H1 (cell line): ENCODE measurements at regions not wholly inside any gene's neighbourhood (a gene's known extent, or its start where the extent isn't known, plus 50 kb on each side); places are given as distances from the start of the nearest gene placed in this dataset.

ENCODE experiments used
- CTCF ChIA-PET: fragments of 300-600 bp; sonication (Branson Sonifier 250); formaldehyde crosslinking; loops from one replicate; lab custom pipeline; 2021; ENCODE audit not compliant: partially characterized antibody; lab: Charles Lee
- POLR2A ChIA-PET: fragments of 300-600 bp; sonication (Branson Sonifier 250); formaldehyde crosslinking; loops from one replicate; lab custom pipeline; 2021; ENCODE audit warnings: inconsistent platforms; ENCODE audit not compliant: partially characterized antibody; lab: Charles Lee
- DNase-seq, 2 experiments: peaks; one replicate each; pipeline versions ENCODE4 v3.0.0 to v3.0.0-alpha.2; 2010 to 2022; ENCODE audit warnings: low spot score in 2 of 2, low read depth in 1 of 2, mixed read lengths in 1 of 2
- FAIRE-seq: peaks from 2 replicates; lab custom pipeline; 2011; peaks lifted over from hg19 to GRCh38; lab: Jason Lieb, UNC
- H2AFZ ChIP-seq: 2 replicates; pipeline ENCODE4 v1.8.1; 2012; ENCODE audit warnings: low read length, inconsistent platforms
- H2AK5ac ChIP-seq: 2 replicates; pipeline ENCODE4 v1.6.1; 2013; ENCODE audit warnings: low read depth, low read length
- H2BK120ac ChIP-seq: replicated peaks from 2 replicates; pipeline ENCODE3; 2013; ENCODE audit warnings: low read depth, low read length, inconsistent platforms
- H2BK12ac ChIP-seq: 2 replicates; pipeline ENCODE4 v1.6.1; 2013; ENCODE audit warnings: low read depth, low read length
- H2BK15ac ChIP-seq: 2 replicates; pipeline ENCODE4 v1.6.1; 2013; ENCODE audit warnings: low read length
- H2BK20ac ChIP-seq: 2 replicates; pipeline ENCODE4 v1.6.1; 2013; ENCODE audit warnings: low read length
- H2BK5ac ChIP-seq: 2 replicates; pipeline ENCODE4 v1.6.1; 2013; ENCODE audit warnings: low read depth, low read length
- H3K14ac ChIP-seq: 2 replicates; pipeline ENCODE4 v1.6.1; 2013; ENCODE audit warnings: inconsistent platforms; ENCODE audit not compliant: insufficient read length
- H3K18ac ChIP-seq: 2 replicates; pipeline ENCODE4 v1.6.1; 2013; ENCODE audit warnings: low read length; ENCODE audit errors: extremely low read depth
- H3K23ac ChIP-seq: 2 replicates; pipeline ENCODE4 v1.6.1; 2013; ENCODE audit warnings: inconsistent platforms; ENCODE audit not compliant: insufficient read length
- H3K23me2 ChIP-seq: 2 replicates; pipeline ENCODE4 v1.6.1; 2013; ENCODE audit warnings: low read depth, low read length
- H3K27ac ChIP-seq: 2 replicates; pipeline ENCODE4 v1.6.1; 2011; ENCODE audit warnings: low read depth, low read length, inconsistent platforms
- H3K27me3 ChIP-seq, 4 experiments: replicated peaks in 1 of 4; 1 replicate in 1 of 4; 2 replicates in 3 of 4; pipeline versions ENCODE4 v1.6.1 to v1.8.1; 2011 to 2013; ENCODE audit warnings: low read length in 3 of 4, mild to moderate bottlenecking in 3 of 4, inconsistent platforms in 2 of 4, mixed read lengths in 2 of 4, moderate library complexity in 1 of 4; ENCODE audit not compliant: control insufficient read depth in 3 of 4, insufficient read depth in 3 of 4; ENCODE audit errors: extremely low read depth in 1 of 4
- H3K36me3 ChIP-seq, 4 experiments: 2 replicates each; pipeline versions ENCODE4 v1.6.1 to v1.8.1; 2011 to 2013; ENCODE audit warnings: mild to moderate bottlenecking in 4 of 4, low read length in 3 of 4, moderate library complexity in 2 of 4, control low read depth in 1 of 4, inconsistent platforms in 1 of 4; ENCODE audit not compliant: insufficient read depth in 4 of 4, control insufficient read depth in 2 of 4
- H3K4ac ChIP-seq: replicated peaks from 2 replicates; pipeline ENCODE3; 2013; ENCODE audit warnings: low read length, low read depth, mixed read lengths, inconsistent platforms; ENCODE audit not compliant: insufficient read length
- H3K4me1 ChIP-seq, 4 experiments: replicated peaks in 1 of 4; 1 replicate in 1 of 4; 2 replicates in 3 of 4; pipeline versions ENCODE4 v1.6.1 to v1.8.1; 2011 to 2013; ENCODE audit warnings: low read length in 3 of 4, inconsistent platforms in 2 of 4, mixed read lengths in 1 of 4; ENCODE audit not compliant: insufficient read depth in 4 of 4, control insufficient read depth in 3 of 4
- H3K4me2 ChIP-seq, 2 experiments: 2 replicates each; pipeline versions ENCODE4 v1.6.1 to v1.8.1; 2011 to 2013; ENCODE audit warnings: low read depth in 2 of 2, low read length in 2 of 2, control low read depth in 1 of 2, inconsistent platforms in 1 of 2, mild to moderate bottlenecking in 1 of 2; ENCODE audit not compliant: insufficient read depth in 1 of 2
- H3K4me3 ChIP-seq, 4 experiments: fragments of 200-600, 300-600 bp in 1 of 4; sonication (generic), shearing (Covaris generic), sonication (Bioruptor Twin) in 1 of 4; 2 replicates each; pipeline versions ENCODE4 v1.5.1 to v1.8.1; 2011 to 2016; ENCODE audit warnings: low read length in 4 of 4, low read depth in 3 of 4, control low read depth in 2 of 4, inconsistent platforms in 2 of 4, mild to moderate bottlenecking in 2 of 4, mixed read lengths in 1 of 4, moderate library complexity in 1 of 4; ENCODE audit not compliant: insufficient read depth in 2 of 4; ENCODE audit errors: extremely low read depth in 1 of 4
- H3K56ac ChIP-seq: replicated peaks from 2 replicates; pipeline ENCODE3; 2013; ENCODE audit warnings: low read depth, mild to moderate bottlenecking, mixed read lengths, low read length, inconsistent platforms; ENCODE audit not compliant: insufficient read length
- H3K79me1 ChIP-seq: 2 replicates; pipeline ENCODE4 v1.6.1; 2013; ENCODE audit warnings: low read depth, low read length, control low read depth
- H3K79me2 ChIP-seq, 2 experiments: 2 replicates each; pipeline versions ENCODE4 v1.6.1 to v1.8.1; 2012 to 2013; ENCODE audit warnings: low read length in 2 of 2, mild to moderate bottlenecking in 2 of 2, inconsistent platforms in 1 of 2; ENCODE audit not compliant: insufficient read depth in 2 of 2, control insufficient read depth in 1 of 2
- H3K9ac ChIP-seq, 4 experiments: replicated peaks in 1 of 4; 1 replicate in 1 of 4; 2 replicates in 3 of 4; pipeline versions ENCODE4 v1.6.1 to v1.8.1; 2011 to 2013; ENCODE audit warnings: low read depth in 3 of 4, low read length in 3 of 4, control low read depth in 2 of 4, mild to moderate bottlenecking in 2 of 4, moderate library complexity in 2 of 4, inconsistent platforms in 1 of 4; ENCODE audit errors: extremely low read depth in 1 of 4
- H3K9me3 ChIP-seq, 2 experiments: 2 replicates each; pipeline versions ENCODE4 v1.6.1 to v1.8.1; 2012 to 2013; ENCODE audit warnings: mild to moderate bottlenecking in 2 of 2, moderate library complexity in 2 of 2, control low read depth in 1 of 2, inconsistent platforms in 1 of 2, low read depth in 1 of 2, low read length in 1 of 2, mixed read lengths in 1 of 2; ENCODE audit not compliant: insufficient read depth in 2 of 2
- H4K20me1 ChIP-seq, 2 experiments: replicated peaks in 1 of 2; 2 replicates each; pipeline versions ENCODE3 to v1.8.1; 2011 to 2013; ENCODE audit warnings: inconsistent platforms in 2 of 2, low read length in 2 of 2, mild to moderate bottlenecking in 1 of 2; ENCODE audit not compliant: insufficient read depth in 2 of 2, control insufficient read depth in 1 of 2
- H4K5ac ChIP-seq: 2 replicates; pipeline ENCODE4 v1.6.1; 2013; ENCODE audit warnings: low read length, low read depth, mixed read lengths, inconsistent platforms; ENCODE audit not compliant: insufficient read length
- H4K8ac ChIP-seq: 2 replicates; pipeline ENCODE4 v1.8.0; 2013; ENCODE audit warnings: mild to moderate bottlenecking, moderate library complexity, low read length, inconsistent platforms; ENCODE audit not compliant: insufficient read depth; ENCODE audit errors: extremely low read depth
- H4K91ac ChIP-seq: replicated peaks from 2 replicates; pipeline ENCODE3; 2013; ENCODE audit warnings: low read length, mixed read lengths, inconsistent platforms; ENCODE audit not compliant: insufficient read length
- BCL11A ChIP-seq, 2 experiments: IDR thresholded peaks; one replicate each; pipeline ENCODE4 v1.6.1; 2011; ENCODE audit warnings: low read depth in 2 of 2, low read length in 2 of 2, mild to moderate bottlenecking in 2 of 2
- CBX8 ChIP-seq: fragments of 300-800, 300-1000 bp; sonication (generic); IDR thresholded peaks from 2 replicates; pipeline ENCODE4 v1.7.1; 2016; ENCODE audit warnings: low read depth, low read length, borderline replicate concordance
- CTBP2 ChIP-seq: IDR thresholded peaks from 2 replicates; pipeline ENCODE4 v1.7.0; 2011; ENCODE audit warnings: borderline replicate concordance, mild to moderate bottlenecking, moderate library complexity, mixed read lengths, low read length; ENCODE audit not compliant: insufficient read depth, insufficient read length
- EZH2 ChIP-seq: fragments of 200-600 bp; sonication (generic); IDR thresholded peaks from 2 replicates; pipeline ENCODE4 v1.7.1; 2012; ENCODE audit warnings: low read depth, mild to moderate bottlenecking, moderate library complexity, low read length, inconsistent platforms; ENCODE audit not compliant: severe bottlenecking
- JUN ChIP-seq: IDR thresholded peaks from 2 replicates; pipeline ENCODE4 v1.6.1; 2011; ENCODE audit warnings: low read depth, mild to moderate bottlenecking, improper control_type of control experiment, low read length
- POLR2A ChIP-seq, 2 experiments: IDR thresholded peaks; 1 replicate in 1 of 2; 2 replicates in 1 of 2; pipeline ENCODE4 v1.6.1; 2011; ENCODE audit warnings: low read depth in 2 of 2, low read length in 2 of 2, mild to moderate bottlenecking in 2 of 2; ENCODE audit errors: control extremely low read depth in 1 of 2
- SUZ12 ChIP-seq: fragments of 200-600 bp; sonication (generic); IDR thresholded peaks from 2 replicates; pipeline ENCODE4 v1.6.1; 2012; ENCODE audit warnings: mild to moderate bottlenecking, inconsistent platforms, low read length, moderate library complexity, mixed read lengths
- TAF1 ChIP-seq: IDR thresholded peaks from 2 replicates; pipeline ENCODE4 v1.6.1; 2011; ENCODE audit warnings: mild to moderate bottlenecking, low read depth, low read length
- YY1 ChIP-seq: IDR thresholded peaks from 2 replicates; pipeline ENCODE4 v1.6.1; 2011; ENCODE audit warnings: low read depth, mild to moderate bottlenecking, low read length
- ZNF274 ChIP-seq: IDR thresholded peaks from 2 replicates; pipeline ENCODE4 v1.7.0; 2012; ENCODE audit warnings: low read length, borderline replicate concordance; ENCODE audit errors: extremely low read depth
- WGBS, 2 experiments: shearing (Covaris generic) in 1 of 2; methylation state at CpG; one replicate each; pipeline versions ENCODE4 v1.1.6 to v1.1.7; 2013 to 2015; ENCODE audit warnings: low lambda C conversion rate in 2 of 2, mixed read lengths in 2 of 2, inconsistent platforms in 1 of 2, low coverage in 1 of 2, missing lambda C conversion rate in 1 of 2; ENCODE audit not compliant: insufficient replicate concordance in 2 of 2, insufficient coverage in 1 of 2, insufficient read length in 1 of 2; ENCODE audit errors: extremely low coverage in 1 of 2, missing lambda C conversion rate in 1 of 2; 5-methylcytosine and 5-hydroxymethylcytosine counted together
- TF ChIP-seq, protein P1 (sequence below): IDR thresholded peaks from 2 replicates; pipeline ENCODE4 v1.6.1; 2012; ENCODE audit warnings: low read length, inconsistent platforms

DNA sequence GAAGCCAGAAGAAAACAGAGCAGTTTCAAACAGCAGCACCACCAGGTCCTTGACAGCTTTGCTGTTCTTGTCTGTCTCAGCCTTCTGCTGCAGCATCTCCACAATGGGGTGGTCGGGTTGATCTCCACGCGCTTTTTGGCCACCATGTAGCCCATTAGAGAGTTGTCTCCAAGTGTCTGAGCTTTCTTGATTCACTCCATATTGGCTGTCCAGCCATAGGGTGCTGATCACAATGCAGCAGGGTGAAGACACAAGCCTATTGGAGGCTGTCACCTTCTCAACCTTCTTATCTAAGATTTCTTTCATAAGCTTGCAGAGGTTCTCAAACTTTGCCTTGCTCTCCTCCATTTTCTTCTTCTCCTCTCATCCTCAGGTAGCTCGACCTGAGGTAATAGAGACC, 175.4 kb upstream of the S100G start:
- H3K27me3 ChIP-seq = no peaks in the 10 kb centered on the region
- DNase-seq = no peak
- H2BK12ac ChIP-seq = no peak overlapping the region
- no peak overlapping the region for H4K5ac ChIP-seq
- H3K4me3 ChIP-seq = no peak overlapping the region
- no peak overlapping the region for H2BK5ac ChIP-seq
- no peaks in the 10 kb centered on the region for H3K4me1 ChIP-seq
- H3K79me2 ChIP-seq = no peaks in the 10 kb centered on the region
- no peak overlapping the region for H2BK20ac ChIP-seq
- no peaks in the 10 kb centered on the region for H3K79me1 ChIP-seq
- FAIRE-seq = no peak
- H3K56ac ChIP-seq = no peak overlapping the region
- H3K23ac ChIP-seq = no peak overlapping the region
- POLR2A ChIA-PET = interaction anchor here (0.9 kb wide), 1 partner anchor 103 kb away, joined by 3 read pairs; no protein-coding TSS in a partner anchor
- no peak overlapping the region for H3K4ac ChIP-seq
- H2AFZ ChIP-seq = no peak overlapping the region
- WGBS, 2 experiments = 70% methylated on average over 1 of the region's 4 CpGs; no CpG with 5 or more reads in 1 of the 2 experiments
- no peak overlapping the region for H3K18ac ChIP-seq
- no peaks in the 10 kb centered on the region for H3K9me3 ChIP-seq
- H3K27ac ChIP-seq = no peak overlapping the region
- H3K14ac ChIP-seq = no peak overlapping the region
- H3K9ac ChIP-seq = no peak overlapping the region
- no peaks in the 10 kb centered on the region for H3K23me2 ChIP-seq
- CTCF ChIA-PET = interaction anchor here (1.3 kb wide), 1 partner anchor 30 kb away, joined by 4 read pairs; no protein-coding TSS in a partner anchor
- no peak overlapping the region for H2AK5ac ChIP-seq
- H2BK120ac ChIP-seq = no peak overlapping the region
- H2BK15ac ChIP-seq = no peak overlapping the region
- no peaks in the 10 kb centered on the region for H3K36me3 ChIP-seq
- H4K20me1 ChIP-seq = no peaks in the 10 kb centered on the region
- H4K91ac ChIP-seq = no peak overlapping the region
- no peak overlapping the region for H4K8ac ChIP-seq
- no peak overlapping the region for H3K4me2 ChIP-seq
- TF ChIP-seq, protein P1, sequence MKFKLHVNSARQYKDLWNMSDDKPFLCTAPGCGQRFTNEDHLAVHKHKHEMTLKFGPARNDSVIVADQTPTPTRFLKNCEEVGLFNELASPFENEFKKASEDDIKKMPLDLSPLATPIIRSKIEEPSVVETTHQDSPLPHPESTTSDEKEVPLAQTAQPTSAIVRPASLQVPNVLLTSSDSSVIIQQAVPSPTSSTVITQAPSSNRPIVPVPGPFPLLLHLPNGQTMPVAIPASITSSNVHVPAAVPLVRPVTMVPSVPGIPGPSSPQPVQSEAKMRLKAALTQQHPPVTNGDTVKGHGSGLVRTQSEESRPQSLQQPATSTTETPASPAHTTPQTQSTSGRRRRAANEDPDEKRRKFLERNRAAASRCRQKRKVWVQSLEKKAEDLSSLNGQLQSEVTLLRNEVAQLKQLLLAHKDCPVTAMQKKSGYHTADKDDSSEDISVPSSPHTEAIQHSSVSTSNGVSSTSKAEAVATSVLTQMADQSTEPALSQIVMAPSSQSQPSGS = no peak
- TF ChIP-seq SUZ12 (no peak), EZH2 (no peak), JUN (no peak), POLR2A (IDR thresholded peaks at IDR 0.05; ENCODE audit: control extremely low read depth in 1 of 2, low read depth in 2 of 2, low read length in 2 of 2) (no peak), CBX8 (no peak), ZNF274 (no peak), TAF1 (no peak), YY1 (no peak), CTBP2 (no peak), BCL11A (IDR thresholded peaks at IDR 0.05; ENCODE audit: low read depth in 2 of 2, low read length in 2 of 2) (no peak)
